HEK293 (cell line): ENCODE measurements at regions not wholly inside any gene's neighbourhood (a gene's known extent, or its start where the extent isn't known, plus 50 kb on each side); places are given as distances from the start of the nearest gene placed in this dataset.

ENCODE experiments used
- CTCF ChIA-PET: fragments of 350-600 bp; formaldehyde crosslinking; extraction: SDS; loops from one replicate; lab custom pipeline; 2021; ENCODE audit warnings: antibody characterized with exemption; lab: Yijun Ruan, JAX
- POLR2A ChIA-PET: fragments of 300-600 bp; formaldehyde crosslinking; extraction: SDS; loops from one replicate; lab custom pipeline; 2020; ENCODE audit warnings: antibody characterized with exemption, inconsistent platforms; lab: Yijun Ruan, JAX
- H3K27ac ChIP-seq: fragments of 200-500 bp; sonication (Bioruptor generic); 2 replicates; pipeline ENCODE4 v1.5.1; 2014; ENCODE audit warnings: low read depth, low read length, control low read depth, inconsistent platforms; ENCODE audit errors: extremely low read depth
- H3K36me3 ChIP-seq, 2 experiments: fragments of 200-500 bp in 1 of 2; sonication (Bioruptor generic) in 1 of 2; 1 replicate in 1 of 2; 2 replicates in 1 of 2; pipeline ENCODE4 v1.5.1; 2014 to 2017; ENCODE audit warnings: inconsistent platforms in 2 of 2, low read length in 2 of 2; ENCODE audit not compliant: control insufficient read depth in 2 of 2, insufficient read depth in 1 of 2
- H3K4me1 ChIP-seq: fragments of 200-500 bp; sonication (Bioruptor generic); 2 replicates; pipeline ENCODE4 v1.5.1; 2014; ENCODE audit warnings: mild to moderate bottlenecking, low read length, inconsistent platforms; ENCODE audit not compliant: control insufficient read depth, insufficient read depth
- H3K4me3 ChIP-seq: 2 replicates; pipeline ENCODE4 v1.5.1; 2011; ENCODE audit warnings: low read depth, mild to moderate bottlenecking, control low read depth, low read length, moderate library complexity
- H3K9me3 ChIP-seq: fragments of 200-500 bp; sonication (Bioruptor generic); 2 replicates; pipeline ENCODE4 v1.5.1; 2014; ENCODE audit warnings: low read depth, low read length, inconsistent platforms; ENCODE audit not compliant: control insufficient read depth, insufficient read depth
- ELK4 ChIP-seq: IDR thresholded peaks from 2 replicates; pipeline ENCODE4 v1.6.1; 2011; ENCODE audit warnings: mild to moderate bottlenecking, low read depth, low read length, borderline replicate concordance
- GLI2 ChIP-seq: fragments of 450-650 bp; formaldehyde crosslinking; IDR thresholded peaks from 2 replicates; pipeline ENCODE4; 2017; ENCODE audit warnings: missing biosample characterization, missing genetic modification characterization, low read depth, borderline replicate concordance
- HOXA7 ChIP-seq: sonication (generic); formaldehyde crosslinking; IDR thresholded peaks from 2 replicates; pipeline ENCODE4 v1.8.1; 2022; ENCODE audit warnings: missing genetic modification reagents, borderline replicate concordance
- TCF7L2 ChIP-seq: IDR thresholded peaks from 2 replicates; pipeline ENCODE4 v1.6.1; 2011; ENCODE audit warnings: low read depth, mild to moderate bottlenecking, inconsistent platforms, low read length, moderate library complexity, borderline replicate concordance
- ZBTB21 ChIP-seq: fragments of 450-650 bp; formaldehyde crosslinking; IDR thresholded peaks from 2 replicates; pipeline ENCODE4 v1.5.1; 2017; ENCODE audit warnings: missing biosample characterization, missing genetic modification characterization
- ZBTB48 ChIP-seq: fragments of 450-650 bp; formaldehyde crosslinking; IDR thresholded peaks from 2 replicates; pipeline ENCODE4 v1.5.1; 2016; ENCODE audit warnings: missing biosample characterization, missing genetic modification characterization
- ZFP3 ChIP-seq: fragments of 450-650 bp; formaldehyde crosslinking; IDR thresholded peaks from 2 replicates; pipeline ENCODE4 v1.5.1; 2016; ENCODE audit warnings: low read depth, missing biosample characterization, missing genetic modification characterization
- ZFP41 ChIP-seq: fragments of 450-650 bp; formaldehyde crosslinking; IDR thresholded peaks from 2 replicates; pipeline ENCODE4 v1.5.1; 2016; ENCODE audit warnings: missing biosample characterization, missing genetic modification characterization, borderline replicate concordance
- ZFP69B ChIP-seq: fragments of 450-650 bp; formaldehyde crosslinking; IDR thresholded peaks from 2 replicates; pipeline ENCODE4 v1.5.1; 2016; ENCODE audit warnings: missing biosample characterization, missing genetic modification characterization
- ZNF133 ChIP-seq: fragments of 450-650 bp; formaldehyde crosslinking; IDR thresholded peaks from 2 replicates; pipeline ENCODE4 v1.5.1; 2016; ENCODE audit warnings: missing biosample characterization, missing genetic modification characterization
- ZNF24 ChIP-seq: fragments of 450-650 bp; formaldehyde crosslinking; IDR thresholded peaks from 2 replicates; pipeline ENCODE4 v1.5.1; 2016; ENCODE audit warnings: missing biosample characterization, missing genetic modification characterization
- ZNF324 ChIP-seq: fragments of 450-650 bp; formaldehyde crosslinking; IDR thresholded peaks from 2 replicates; pipeline ENCODE4 v1.5.1; 2016; ENCODE audit warnings: missing biosample characterization, missing genetic modification characterization
- ZNF350 ChIP-seq: fragments of 450-650 bp; formaldehyde crosslinking; IDR thresholded peaks from 2 replicates; pipeline ENCODE4 v1.5.0; 2017; ENCODE audit warnings: missing biosample characterization, mild to moderate bottlenecking, missing genetic modification characterization
- ZNF366 ChIP-seq: fragments of 450-650 bp; formaldehyde crosslinking; conservative IDR thresholded peaks from 2 replicates; pipeline ENCODE4 v1.5.1; 2016; ENCODE audit warnings: missing biosample characterization, missing genetic modification characterization
- ZNF37A ChIP-seq: fragments of 450-650 bp; IDR thresholded peaks from 2 replicates; pipeline ENCODE4 v1.5.1; 2018; ENCODE audit warnings: missing biosample characterization, missing genetic modification characterization
- ZNF398 ChIP-seq: fragments of 450-650 bp; formaldehyde crosslinking; IDR thresholded peaks from 2 replicates; pipeline ENCODE4 v1.5.1; 2017; ENCODE audit warnings: missing biosample characterization, missing genetic modification characterization
- ZNF513 ChIP-seq: fragments of 450-650 bp; IDR thresholded peaks from 2 replicates; pipeline ENCODE4 v1.5.1; 2018; ENCODE audit warnings: missing biosample characterization, missing genetic modification characterization
- ZNF555 ChIP-seq: fragments of 450-650 bp; formaldehyde crosslinking; conservative IDR thresholded peaks from 2 replicates; pipeline ENCODE4 v1.5.1; 2017; ENCODE audit warnings: missing biosample characterization, mild to moderate bottlenecking, missing genetic modification characterization, inconsistent platforms
- ZNF664 ChIP-seq: fragments of 450-650 bp; formaldehyde crosslinking; IDR thresholded peaks from 2 replicates; pipeline ENCODE4 v1.5.1; 2016; ENCODE audit warnings: missing biosample characterization, missing genetic modification characterization

- POLR2A ChIA-PET = no interaction called here
- CTCF ChIA-PET = no interaction called here
Measured at GRCh38 chr2:217203086-217203485, 343.2 kb upstream of the TNP1 start.

GRCh38 chr2:217199255-217199630 is 339.4 kb upstream of the TNP1 start:
- TF ChIP-seq GLI2 (tag by site-specific recombination) = no peak
- no peak for TF ChIP-seq ZNF366 (tag by site-specific recombination)
- ChIA-PET POLR2A (no interaction called here), CTCF (interaction anchor here (0.6 to 1.2 kb wide), 4 partner anchors 33 to 1820 kb away, joined by 3 to 5 read pairs (median 3); no protein-coding TSS in a partner anchor)
- no peak overlapping the region for H3K4me3 ChIP-seq
- peaks cover 3% of the 10 kb centered on the region; the same call in 1 of the 2 replicates for H3K4me1 ChIP-seq
- H3K27ac ChIP-seq = no peak overlapping the region
- H3K9me3 ChIP-seq = no peaks in the 10 kb centered on the region
- H3K36me3 ChIP-seq = no peaks in the 10 kb centered on the region

More at GRCh38 chr2:217203086-217203485, 343.2 kb upstream of the TNP1 start:
- no peak for TF ChIP-seq ZNF24 (tag by site-specific recombination)
- Histone ChIP-seq H3K4me3 (no peak overlapping the region), H3K9me3 (no peaks in the 10 kb centered on the region), H3K27ac (no peak overlapping the region), H3K36me3 (no peaks in the 10 kb centered on the region), H3K4me1 (peaks cover 3% of the 10 kb centered on the region; the same call in 1 of the 2 replicates)

GRCh38 chr2:217195658-217196446 is 336.0 kb upstream of the TNP1 start:
- Histone ChIP-seq H3K36me3 (no peaks in the 10 kb centered on the region), H3K4me1 (peaks cover 3% of the 10 kb centered on the region; the same call in 1 of the 2 replicates), H3K27ac (no peak overlapping the region), H3K4me3 (no peak overlapping the region), H3K9me3 (no peaks in the 10 kb centered on the region)
- ChIA-PET CTCF (interaction anchor here (1.4 kb wide), 1 partner anchor 30 kb away, joined by 5 read pairs; no protein-coding TSS in a partner anchor), POLR2A (interaction anchor here (0.6 kb wide), 1 partner anchor 478 kb away, joined by 3 read pairs; no protein-coding TSS in a partner anchor)
- TF ChIP-seq ZBTB21 = no peak
- TF ChIP-seq ZBTB48 = no peak
- TF ChIP-seq ZFP69B (tag by site-specific recombination) = no peak
- no peak for TF ChIP-seq ZNF350 (tag by site-specific recombination)
- TF ChIP-seq ZNF513 (tag by site-specific recombination) = no peak
- TF ChIP-seq ZFP41 = no peak
- TF ChIP-seq ZNF133 (tag by site-specific recombination) = no peak
- no peak for TF ChIP-seq ZFP3 (tag by site-specific recombination)
- TF ChIP-seq ZNF555 (tag by site-specific recombination) = no peak
- TF ChIP-seq ZNF664 (tag by site-specific recombination) = no peak
- no peak for TF ChIP-seq HOXA7 (CRISPR knock-in tag)
- no peak for TF ChIP-seq ZNF324

- TF ChIP-seq ZNF37A (tag by site-specific recombination) (no peak), ZNF398 (tag by site-specific recombination) (no peak), ELK4 (no peak), TCF7L2 (no peak)
- ChIA-PET CTCF (interaction anchor here (1.4 kb wide), 1 partner anchor 29 kb away, joined by 5 read pairs; no protein-coding TSS in a partner anchor), POLR2A (interaction anchor here (0.6 kb wide), 1 partner anchor 479 kb away, joined by 3 read pairs; no protein-coding TSS in a partner anchor)
Measured at GRCh38 chr2:217195016-217195415, 335.2 kb upstream of the TNP1 start.

More at GRCh38 chr2:217195016-217195415, 335.2 kb upstream of the TNP1 start:
- Histone ChIP-seq H3K27ac (no peak overlapping the region), H3K9me3 (no peaks in the 10 kb centered on the region), H3K4me1 (peaks cover 3% of the 10 kb centered on the region; the same call in 1 of the 2 replicates), H3K36me3 (no peaks in the 10 kb centered on the region), H3K4me3 (no peak overlapping the region)
